ENCODE measurements at regions not wholly inside any gene's neighbourhood (a gene's known extent, or its start where the extent isn't known, plus 50 kb on each side); places are given as distances from the start of the nearest gene placed in this dataset.

DNA sequence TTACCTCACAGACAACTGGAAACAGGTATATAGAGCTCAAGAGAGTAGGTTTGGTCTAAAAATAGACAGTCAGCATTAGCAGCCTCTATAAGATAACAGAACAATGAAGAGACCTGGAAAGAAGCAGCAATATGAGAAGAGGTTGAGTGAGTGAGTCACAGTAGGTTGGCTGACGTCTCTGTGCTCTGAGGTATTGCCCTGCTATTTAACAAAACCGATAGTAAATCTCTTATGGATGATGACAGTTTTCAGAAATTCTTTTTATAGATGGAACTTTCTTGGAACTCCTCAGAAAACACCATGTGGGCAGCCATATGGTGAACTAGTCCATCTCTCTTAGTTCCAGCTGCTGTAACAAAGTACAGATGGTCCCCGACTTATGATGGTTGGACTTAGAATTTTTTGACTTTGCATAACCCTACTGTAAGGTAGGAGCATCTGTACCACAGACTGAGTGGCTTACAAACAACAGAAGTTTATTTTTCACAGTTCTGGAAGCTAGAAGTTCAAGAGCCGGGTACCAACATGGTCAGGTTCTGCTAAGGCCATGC, 123.5 kb downstream of the MBD2 start:
- TF ChIP-seq, protein P1, sequence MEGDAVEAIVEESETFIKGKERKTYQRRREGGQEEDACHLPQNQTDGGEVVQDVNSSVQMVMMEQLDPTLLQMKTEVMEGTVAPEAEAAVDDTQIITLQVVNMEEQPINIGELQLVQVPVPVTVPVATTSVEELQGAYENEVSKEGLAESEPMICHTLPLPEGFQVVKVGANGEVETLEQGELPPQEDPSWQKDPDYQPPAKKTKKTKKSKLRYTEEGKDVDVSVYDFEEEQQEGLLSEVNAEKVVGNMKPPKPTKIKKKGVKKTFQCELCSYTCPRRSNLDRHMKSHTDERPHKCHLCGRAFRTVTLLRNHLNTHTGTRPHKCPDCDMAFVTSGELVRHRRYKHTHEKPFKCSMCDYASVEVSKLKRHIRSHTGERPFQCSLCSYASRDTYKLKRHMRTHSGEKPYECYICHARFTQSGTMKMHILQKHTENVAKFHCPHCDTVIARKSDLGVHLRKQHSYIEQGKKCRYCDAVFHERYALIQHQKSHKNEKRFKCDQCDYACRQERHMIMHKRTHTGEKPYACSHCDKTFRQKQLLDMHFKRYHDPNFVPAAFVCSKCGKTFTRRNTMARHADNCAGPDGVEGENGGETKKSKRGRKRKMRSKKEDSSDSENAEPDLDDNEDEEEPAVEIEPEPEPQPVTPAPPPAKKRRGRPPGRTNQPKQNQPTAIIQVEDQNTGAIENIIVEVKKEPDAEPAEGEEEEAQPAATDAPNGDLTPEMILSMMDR (IDR thresholded peaks at IDR 0.05; ENCODE audit: low read depth, low read length, missing control alignments) = no peak
- DNase-seq (ENCODE audit: extremely low read depth, low read depth) = no peak
- H3K4me3 ChIP-seq (replicated peaks; ENCODE audit: low read depth, low read length) = no peak overlapping the region

DNA sequence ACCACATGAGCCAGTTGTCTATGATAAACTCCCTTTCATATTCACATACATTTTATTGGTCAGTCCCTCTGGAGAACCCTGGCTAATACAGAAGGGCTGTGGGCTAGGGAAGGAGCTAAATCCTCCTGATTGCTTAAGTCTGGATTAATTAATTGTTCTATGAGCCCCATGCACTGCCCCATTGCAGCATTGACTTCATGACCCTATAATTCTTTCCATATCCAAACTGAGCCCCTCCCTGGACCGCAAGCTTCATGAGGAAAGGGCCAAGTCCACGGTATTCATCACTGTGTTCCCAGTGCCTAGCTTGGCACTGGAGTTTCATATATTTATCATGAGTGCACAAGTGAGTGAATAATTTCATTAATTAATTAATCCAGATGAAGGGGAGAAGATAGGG, 124.0 kb downstream of the MBD2 start:
- H3K4me3 ChIP-seq (replicated peaks; ENCODE audit: low read depth, low read length) = no peak overlapping the region
- DNase-seq (ENCODE audit: extremely low read depth, low read depth) = no peak
- TF ChIP-seq, protein P1 (IDR thresholded peaks at IDR 0.05; ENCODE audit: low read depth, low read length, missing control alignments) = no peak

DNA sequence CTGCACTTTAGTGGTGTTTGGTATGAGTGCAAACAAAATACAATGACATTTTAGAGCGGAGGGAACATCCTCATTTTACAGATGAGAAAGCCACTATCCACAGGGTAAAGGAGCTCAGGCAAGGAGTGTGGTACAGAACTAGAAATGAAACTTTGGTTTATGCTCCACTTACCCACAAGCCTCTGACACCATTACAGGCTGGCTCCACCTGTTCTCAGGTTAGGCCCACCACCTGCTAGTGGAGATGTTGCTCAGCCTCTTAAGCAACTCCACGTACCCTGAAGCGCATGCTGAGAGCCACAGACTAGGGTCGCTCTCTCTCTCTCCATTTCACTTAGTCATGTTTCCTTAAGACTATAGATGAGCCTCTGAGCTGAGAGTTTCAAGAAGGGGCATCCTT, 130.0 kb downstream of the MBD2 start:
- TF ChIP-seq, protein P1 (IDR thresholded peaks at IDR 0.05; ENCODE audit: low read depth, low read length, missing control alignments) = no peak
- H3K4me3 ChIP-seq (replicated peaks; ENCODE audit: low read depth, low read length) = no peak overlapping the region
- no peak for DNase-seq (ENCODE audit: extremely low read depth, low read depth)

DNA sequence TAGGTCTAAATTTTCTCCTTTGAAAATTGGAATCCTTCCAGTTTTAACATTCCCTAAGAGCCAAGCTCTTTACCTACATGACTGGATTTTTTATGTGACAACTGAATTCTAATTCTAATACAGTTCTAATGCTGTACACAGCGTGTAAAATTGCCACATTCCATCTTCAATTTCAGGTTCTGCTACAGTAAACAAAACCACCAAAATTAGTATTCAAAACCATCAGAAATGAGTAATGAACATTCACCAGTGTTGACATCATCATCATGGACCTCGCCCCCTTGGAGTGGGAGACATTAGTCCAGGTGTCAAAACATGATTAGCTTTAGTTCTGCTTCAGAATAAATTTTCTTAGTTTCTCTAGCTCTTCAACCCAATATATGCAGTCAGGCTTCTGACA, 133.6 kb downstream of the MBD2 start:
- TF ChIP-seq, protein P1 (IDR thresholded peaks at IDR 0.05; ENCODE audit: low read depth, low read length, missing control alignments) = no peak
- DNase-seq (ENCODE audit: extremely low read depth, low read depth) = no peak

DNA sequence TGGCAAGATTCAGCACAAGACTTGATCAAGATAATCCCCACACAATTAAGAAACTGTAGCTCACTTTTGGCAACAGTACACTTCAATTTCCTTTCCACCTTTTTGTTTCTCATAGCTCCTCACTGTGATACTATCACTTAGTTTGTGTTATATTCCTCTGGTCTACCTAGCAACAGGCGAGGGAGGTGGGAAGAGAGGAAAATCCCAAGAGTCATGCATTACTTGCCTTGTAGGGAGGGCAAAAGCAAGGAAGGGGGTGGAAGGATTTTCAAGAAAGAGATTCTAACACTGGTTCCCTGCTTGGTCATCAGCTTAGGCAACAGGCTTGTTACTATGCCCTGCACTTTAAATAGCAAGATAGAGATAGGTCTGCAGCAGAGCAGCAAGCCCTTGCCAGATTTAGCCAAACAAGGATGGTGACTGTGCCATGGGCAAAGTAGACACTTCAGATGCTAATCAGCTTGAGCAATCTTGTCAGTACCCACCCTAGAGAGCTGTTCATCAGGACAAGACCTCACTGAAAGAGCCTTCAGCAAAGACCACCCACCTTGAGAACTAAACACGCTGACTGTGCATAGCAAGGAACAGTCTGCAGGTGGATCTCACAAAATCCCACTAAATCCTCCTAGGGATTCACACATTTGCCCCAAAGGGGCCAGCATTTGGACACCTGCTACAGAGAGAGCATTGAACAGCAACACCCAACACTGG, 134.6 kb downstream of the MBD2 start:
- H3K4me3 ChIP-seq (replicated peaks; ENCODE audit: low read depth, low read length) = no peak overlapping the region
- TF ChIP-seq, protein P1 (IDR thresholded peaks at IDR 0.05; ENCODE audit: low read depth, low read length, missing control alignments) = no peak
- no peak for DNase-seq (ENCODE audit: extremely low read depth, low read depth)

More for the DNA sequence above, 133.6 kb downstream of the MBD2 start:
- H3K4me3 ChIP-seq (replicated peaks; ENCODE audit: low read depth, low read length) = no peak overlapping the region

DNA sequence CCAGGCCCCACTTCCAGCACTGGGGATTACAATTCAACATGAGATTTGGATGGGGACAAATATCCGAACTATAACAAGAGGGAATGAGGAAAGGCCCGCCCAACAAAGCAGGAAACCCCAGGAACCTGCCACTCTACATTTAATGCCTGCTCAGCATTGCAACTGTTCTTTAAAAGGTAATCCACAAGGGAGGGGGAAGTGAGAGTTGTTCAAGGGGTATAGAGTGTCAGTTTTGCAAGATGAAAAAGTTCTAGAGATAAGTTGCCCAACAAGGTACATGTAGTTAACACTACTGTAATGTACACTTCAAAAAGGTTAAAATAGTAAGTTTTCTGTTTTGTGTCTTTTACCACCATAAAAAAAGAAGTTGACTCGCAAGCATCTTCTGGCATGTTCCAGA, 137.6 kb downstream of the MBD2 start:
- no peak for DNase-seq (ENCODE audit: extremely low read depth, low read depth)
- TF ChIP-seq, protein P1 (IDR thresholded peaks at IDR 0.05; ENCODE audit: low read depth, low read length, missing control alignments) = no peak
- no peak overlapping the region for H3K4me3 ChIP-seq (replicated peaks; ENCODE audit: low read depth, low read length)

Data from HFF-Myc (cell line).